ELF-1 (cell line): ENCODE measurements at regions not wholly inside any gene's neighbourhood (a gene's known extent, or its start where the extent isn't known, plus 50 kb on each side); places are given as distances from the start of the nearest gene placed in this dataset.

ENCODE experiments used
- DNase-seq: peaks from one replicate; pipeline ENCODE4 v3.0.0-alpha.2; 2016; ENCODE audit warnings: low read depth, low spot score

DNA sequence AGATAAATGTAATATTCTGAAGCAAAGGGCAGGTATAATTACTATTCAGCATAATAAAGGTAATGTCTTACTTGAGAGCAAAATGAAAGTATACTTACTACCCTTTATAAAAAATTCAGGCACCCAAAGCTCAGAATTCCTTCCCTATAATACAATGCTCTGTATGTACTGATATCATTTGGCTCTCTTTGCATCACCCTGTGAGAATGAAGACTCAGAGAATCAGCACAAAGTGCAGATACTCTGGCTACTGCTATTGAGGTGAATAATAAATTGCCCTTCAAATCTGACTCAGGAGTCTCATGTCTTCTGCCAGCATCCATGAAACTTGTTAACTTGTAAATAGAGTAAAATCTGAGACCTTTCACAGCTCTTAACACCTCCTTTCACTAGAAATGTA is 108.5 kb upstream of the KCTD3 start:
- DNase-seq, result no peak

DNA sequence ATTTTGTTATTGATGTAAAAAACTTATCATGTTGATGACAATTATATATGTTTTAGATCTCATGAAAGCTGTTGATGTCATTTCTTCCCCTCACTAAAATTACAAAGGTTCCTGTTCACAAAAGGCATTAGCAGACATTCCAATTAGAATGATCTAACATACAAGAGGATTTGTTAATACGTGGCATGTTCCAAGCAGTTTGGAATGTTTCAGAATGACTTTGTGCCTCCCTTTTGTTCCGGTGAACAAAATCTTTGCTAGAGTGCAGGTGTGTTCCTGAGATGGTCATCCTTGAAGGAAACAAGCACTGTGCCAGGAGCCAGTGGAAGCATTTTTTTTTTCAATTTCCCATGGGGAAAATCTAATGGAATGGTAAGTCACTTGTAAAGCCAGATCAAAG is 108.0 kb upstream of the KCTD3 start:
- no peak for DNase-seq

DNA sequence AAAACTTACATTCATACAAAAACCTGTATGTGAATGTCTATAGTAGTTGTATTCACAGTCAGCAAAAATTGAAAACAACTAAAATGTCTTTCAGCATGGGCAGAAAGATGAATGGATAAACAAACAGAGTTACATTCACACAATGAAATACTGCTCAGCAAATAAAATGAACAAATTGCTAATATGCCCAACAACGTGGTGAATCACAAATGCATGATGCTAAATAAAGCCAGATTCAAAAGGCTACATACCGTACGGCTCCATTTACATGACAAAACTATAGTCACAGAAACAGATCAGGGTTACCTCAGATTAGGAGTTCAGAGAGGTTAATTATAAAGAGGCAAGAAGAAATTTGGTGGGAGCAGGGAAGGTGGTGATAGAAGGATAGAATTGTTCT is 100.7 kb upstream of the KCTD3 start:
- no peak for DNase-seq

DNA sequence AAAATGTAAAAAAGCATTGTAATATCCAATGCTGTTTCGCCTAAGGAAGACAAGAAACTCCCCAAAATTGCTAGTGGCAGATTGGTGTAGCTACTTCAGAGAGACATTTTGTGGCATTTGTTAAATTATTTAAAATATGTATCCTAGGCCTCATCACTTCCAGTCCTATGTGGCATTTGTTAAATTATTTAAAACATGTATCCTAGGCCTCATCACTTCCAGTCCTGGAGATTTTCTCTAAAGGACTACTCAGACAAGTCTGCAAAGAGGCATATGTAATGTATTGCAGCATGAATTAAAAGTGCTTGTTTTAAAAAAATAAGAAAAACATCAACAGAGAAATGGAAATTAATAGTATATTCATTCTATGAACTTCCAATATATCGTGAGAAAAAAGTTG is 95.6 kb upstream of the KCTD3 start:
- no peak for DNase-seq

DNA sequence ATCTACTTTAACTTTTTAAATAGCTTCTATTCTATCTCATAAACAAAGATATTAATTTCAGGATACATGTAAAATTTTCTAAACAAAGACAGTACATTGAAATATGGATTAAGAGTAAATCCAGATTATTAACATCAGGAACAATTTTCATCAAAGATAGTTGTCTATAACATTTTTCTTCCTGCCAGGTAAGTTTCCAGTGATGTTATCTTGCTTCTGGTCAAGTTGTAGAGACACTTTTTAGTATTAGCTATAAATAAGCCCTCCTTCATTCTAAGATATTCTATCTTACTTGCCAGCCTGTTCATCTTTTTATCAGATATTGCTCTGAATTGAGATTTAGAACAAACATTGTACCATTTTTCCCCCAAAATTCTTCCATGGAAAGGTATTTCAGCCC is 94.4 kb upstream of the KCTD3 start:
- no peak for DNase-seq

DNA sequence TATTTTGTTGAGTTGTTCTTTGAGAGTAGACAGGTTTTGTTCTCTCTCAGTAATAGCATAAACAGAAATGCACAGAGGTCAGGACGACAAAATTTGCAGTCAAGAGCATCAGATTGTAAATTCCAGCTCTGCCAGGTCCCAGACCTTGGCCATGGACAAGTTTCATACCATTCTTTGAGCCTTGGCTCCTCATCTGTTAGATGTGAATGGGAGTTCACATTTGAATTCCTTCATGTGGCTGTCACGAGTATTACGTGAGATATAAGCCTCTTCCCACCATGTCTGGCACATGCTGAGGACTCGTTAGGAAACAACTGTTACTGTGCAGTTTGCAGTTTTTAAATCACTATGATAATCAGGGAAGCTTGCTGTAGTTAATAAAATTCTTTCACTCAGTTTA is 93.2 kb upstream of the KCTD3 start:
- DNase-seq, result no peak

DNA sequence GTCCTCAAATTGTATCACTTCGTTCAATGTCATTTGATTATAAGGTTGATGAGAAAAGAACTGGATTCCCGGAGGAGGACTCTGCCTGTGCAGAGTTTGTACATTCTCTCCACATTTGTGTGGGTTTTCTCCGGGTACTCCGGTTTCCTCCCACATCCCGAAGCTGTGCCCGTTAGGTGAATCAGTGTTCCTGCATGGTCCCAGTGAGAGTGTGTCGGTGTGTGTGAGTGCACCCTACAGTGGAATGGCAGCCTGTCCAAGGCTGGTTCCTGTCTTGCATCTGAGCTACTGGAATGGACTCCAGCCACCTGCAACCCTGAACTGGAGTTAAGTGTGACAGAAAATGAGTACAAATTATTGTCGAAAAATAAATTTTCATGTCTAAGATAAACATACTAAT is 92.2 kb upstream of the KCTD3 start:
- DNase-seq, result no peak

DNA sequence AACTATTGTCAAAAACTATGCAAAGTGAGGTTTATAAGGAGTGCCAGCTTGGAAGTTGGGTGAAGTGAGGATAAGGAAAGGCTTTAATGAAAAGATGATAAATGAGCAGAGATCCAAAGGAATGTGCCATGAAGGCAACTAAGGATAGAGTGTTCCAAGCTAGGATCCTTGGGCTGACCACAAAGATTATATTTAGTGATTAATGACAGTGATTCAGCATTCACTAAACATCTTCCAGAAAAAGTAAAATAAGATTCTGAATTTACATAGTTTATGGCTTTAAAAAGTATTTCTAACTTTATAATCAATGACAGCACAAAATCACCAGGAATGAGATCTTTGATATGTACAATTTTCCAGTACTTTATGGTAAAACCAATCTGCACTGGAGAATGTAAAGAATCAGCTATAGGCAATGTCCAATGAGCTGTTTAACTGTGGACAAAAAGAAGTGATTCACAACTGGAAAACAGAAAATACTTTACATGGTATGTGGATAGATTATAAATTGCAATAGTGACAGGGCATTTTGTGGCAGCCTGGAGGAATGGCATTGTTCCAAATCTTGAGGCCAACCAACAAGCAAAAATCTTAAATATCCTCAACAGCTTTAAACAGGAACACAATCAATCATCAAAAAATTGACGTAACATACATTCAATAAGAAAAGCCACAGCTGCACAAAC is 91.2 kb upstream of the KCTD3 start:
- no peak for DNase-seq

DNA sequence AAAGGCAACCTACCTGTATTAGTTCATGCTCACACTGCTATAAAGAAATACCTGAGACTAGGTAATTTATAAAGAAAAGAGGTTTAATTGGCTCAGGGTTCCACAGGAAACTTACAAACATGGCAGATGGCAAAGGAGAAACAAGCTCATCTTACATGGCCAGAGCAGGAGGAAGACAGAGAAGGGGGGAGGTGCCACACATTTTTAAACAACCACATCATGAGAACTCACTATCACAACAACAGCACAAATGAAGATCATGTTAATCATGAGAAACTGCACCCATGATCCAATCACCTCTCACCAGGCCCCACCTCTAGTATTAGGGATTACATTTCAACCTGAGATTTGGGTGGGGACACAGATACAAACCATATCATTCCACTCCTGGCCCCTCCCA is 90.6 kb upstream of the KCTD3 start:
- no peak for DNase-seq

DNA sequence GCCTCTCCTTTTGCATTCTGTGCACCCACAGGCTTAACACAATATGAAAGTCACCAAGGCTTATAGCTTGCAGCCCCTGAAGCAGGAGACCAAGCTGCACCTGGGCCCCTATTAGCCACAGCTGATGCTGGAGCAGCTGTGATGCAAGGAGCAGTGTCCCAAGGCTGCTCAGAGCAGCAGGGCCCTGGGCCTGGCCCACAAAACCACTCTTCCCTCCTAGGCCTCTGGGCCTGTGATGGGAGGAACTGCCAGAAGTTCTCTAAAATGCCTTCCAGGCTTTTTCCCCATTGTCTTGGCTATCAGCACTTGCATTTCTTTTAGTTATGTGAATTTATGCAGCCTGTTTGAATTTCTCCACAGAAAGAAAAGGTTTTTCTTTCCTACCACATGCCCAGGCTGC is 89.5 kb upstream of the KCTD3 start:
- DNase-seq, result no peak

DNA sequence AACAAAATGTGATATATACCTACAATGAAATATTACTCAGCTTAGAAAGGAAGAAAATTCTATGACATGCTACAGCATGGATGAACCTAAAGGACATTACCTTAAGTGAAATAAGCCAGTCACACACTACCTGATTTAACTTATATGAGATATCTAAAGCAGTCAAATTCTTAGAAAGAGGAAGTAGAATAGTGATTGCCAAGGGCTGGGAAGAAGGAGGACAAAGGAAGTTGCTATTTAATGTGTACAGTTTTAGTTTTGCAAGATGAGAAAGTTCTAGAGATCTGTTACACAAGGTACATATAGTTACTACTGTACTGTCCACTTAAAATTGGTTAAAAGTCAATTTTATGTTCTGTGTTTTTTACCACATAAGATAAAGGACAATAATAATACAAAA is 87.5 kb upstream of the KCTD3 start:
- DNase-seq, result no peak

DNA sequence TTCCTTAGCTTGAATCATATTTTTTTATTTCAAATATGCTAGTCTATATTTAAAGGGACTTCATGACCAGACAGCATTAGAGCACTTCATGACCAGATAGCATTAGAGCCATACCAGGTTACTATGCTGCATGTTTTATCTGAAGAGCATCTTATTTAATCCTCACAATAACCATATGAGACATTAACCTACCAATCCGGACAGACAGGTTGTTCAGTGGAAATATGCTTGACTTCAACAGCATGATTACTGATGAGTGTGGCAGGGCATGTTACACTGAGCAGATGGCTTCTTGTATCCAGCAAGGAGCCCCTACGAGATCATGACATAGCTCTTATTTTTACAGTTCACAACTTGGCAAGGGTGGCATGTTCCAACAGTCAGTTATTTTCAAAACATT is 85.0 kb upstream of the KCTD3 start:
- no peak for DNase-seq

DNA sequence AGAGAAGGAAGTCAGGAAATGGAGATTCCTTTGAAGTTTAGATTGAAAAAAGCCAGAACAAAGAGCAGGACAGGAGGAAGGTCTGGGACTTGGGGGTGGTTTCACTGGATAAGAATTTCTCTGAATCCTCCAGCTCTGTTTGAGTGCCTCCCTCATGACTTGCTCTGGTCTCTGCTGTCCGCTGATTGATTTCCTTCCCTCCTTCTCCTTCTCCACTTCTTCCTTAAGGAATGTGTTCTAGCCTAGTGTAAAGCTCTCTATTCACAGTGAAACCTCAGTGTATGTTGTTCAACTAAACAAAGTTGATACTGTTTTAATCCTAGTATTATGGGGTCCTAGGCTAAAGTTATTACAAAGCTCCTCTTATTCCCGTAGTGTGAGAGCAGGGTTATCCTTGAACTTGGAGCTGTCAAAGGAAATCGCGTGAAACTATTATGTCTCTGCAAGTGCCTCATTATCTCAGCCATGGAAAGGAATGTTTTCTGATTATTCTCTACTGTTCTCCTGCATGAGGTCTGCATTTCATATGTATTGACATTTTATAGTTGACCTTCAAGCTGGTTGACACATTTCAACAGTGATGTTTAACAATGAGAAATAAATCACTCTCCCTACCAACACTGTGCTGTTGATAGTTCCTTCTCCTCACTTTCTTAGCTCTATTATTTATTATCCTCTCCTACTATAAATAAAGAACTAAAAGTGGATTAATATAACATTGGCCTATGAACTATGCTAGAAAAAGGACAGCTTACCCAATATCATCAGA is 82.7 kb upstream of the KCTD3 start:
- peak; percentile 49 for DNase-seq

DNA sequence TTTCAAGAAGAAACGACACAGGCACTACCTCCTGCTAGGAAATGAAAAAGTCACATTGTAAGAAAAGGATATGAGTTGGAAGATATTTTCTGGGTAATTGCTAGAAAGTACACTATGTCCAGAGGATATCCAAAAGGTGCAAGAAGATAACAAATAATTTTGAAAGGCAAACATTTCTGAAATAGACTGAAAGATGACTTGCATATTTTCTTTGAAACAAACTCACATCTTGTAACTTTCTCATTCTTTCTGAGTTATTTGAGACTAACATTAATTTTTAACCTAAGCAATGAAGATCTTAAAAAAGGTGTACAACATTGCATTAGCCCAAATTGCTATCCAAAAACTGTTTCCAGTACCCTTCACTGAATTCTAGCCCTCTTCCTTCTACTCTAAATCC is 79.6 kb upstream of the KCTD3 start:
- DNase-seq, result no peak

DNA sequence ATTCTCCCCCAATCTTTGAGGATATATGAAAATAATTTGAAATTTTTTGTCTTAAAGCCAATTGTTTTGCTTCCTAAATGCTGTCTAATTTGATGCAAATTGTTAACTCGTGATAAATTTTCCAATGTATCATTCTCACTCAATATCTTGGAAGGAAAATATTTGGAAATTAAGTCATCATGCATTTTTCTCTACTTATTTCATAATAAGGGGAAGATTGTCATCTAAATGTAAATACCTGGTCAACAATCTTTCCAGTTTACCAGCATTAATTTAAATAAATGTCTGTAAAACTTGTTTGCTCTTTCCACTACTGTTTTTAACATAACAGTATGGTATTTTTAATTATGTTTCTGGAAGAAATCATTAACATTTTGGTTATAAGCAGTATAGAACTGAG is 78.3 kb upstream of the KCTD3 start:
- no peak for DNase-seq

DNA sequence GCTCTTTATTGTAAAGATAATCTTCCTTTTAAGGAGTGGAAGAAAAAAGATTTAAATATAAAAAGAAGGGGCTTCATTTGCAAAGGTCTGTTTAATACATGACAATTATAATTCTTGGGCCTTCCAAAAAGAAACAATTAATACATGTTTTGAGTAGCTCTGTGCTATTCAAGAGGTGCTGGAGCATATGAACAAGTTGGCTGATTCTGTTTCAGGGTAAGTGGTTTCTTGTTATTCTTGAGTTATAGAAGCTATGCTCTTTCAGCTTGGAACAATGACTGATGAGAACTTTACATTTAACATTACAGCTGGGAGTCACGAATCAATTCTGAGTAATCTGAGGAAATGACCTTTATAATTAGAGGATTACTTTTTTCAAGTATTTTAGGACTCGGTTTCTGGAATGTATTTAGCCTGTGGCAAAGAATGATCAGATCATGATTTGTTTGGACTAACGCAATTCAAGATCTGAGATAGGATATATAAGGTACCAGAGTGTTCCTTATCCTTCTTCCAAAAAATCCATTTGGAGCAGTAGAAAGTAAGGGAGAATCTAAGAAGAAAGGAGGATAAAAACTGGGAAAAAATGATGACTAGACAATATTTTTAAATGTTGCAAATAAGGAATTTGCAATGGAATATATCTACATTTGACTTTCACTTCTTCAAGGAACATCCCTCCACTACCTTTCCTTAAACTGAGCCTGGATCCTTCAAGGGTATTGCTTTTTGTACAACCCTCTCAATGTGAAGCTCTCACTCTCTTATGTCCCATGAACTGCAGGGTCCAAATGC is 77.1 kb upstream of the KCTD3 start:
- no peak for DNase-seq

DNA sequence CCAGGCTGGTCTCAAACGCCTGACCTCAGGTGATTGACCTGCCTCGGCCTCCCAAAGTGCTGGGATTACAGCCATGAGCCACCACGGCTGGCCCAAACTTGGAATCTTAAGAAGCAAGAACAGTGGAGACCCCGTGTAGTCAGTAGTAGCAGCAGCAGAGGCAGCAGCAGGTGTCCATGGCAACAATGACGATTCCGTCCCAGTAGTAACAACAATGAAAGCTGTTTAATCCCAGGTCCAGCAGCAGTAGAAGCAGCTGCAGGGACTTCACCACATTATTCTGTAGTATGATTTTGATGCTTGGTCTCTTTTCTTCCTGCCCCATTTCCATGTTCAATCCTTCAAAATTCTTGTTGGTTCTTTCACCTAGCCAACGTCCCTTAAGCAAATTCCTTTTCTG is 69.6 kb upstream of the KCTD3 start:
- DNase-seq, result no peak

DNA sequence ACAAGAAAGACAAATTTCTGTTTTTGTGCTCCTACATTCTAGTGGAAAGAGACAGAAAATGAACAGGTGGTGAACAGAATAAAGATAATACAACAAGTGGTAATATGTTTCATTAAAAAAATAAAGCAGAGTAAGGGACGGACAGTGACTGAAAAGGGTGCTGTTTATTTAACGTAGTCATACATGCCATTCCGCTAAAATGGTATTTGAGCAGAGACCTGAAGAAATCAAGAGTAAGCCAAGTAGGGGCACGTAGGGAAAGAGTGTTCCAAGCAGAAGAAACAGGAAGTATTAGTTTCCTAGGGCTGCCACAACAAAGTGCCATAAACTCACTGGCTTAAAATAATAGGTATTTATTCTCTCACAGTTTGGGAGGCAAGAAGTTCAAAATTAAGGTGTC is 65.6 kb upstream of the KCTD3 start:
- no peak for DNase-seq

DNA sequence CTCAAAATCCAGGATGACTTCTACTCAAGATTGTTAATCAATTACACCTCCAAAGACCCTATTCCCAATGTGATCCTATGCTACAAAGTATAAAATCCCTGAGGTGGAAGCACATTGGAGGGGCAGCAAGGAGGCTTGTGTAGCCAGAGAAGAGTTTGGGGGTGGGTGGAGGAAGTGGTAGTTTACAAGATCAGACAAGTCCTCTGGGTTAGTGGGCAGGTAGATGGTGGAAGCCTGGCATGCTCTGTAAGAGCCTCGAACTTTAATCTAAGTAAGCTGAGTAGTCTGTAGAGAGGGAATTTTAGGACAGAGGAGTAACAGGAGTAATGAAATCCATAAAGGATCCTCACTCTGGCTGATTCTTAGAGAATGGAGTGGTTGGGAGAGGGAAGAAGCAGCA is 65.0 kb upstream of the KCTD3 start:
- no peak for DNase-seq

DNA sequence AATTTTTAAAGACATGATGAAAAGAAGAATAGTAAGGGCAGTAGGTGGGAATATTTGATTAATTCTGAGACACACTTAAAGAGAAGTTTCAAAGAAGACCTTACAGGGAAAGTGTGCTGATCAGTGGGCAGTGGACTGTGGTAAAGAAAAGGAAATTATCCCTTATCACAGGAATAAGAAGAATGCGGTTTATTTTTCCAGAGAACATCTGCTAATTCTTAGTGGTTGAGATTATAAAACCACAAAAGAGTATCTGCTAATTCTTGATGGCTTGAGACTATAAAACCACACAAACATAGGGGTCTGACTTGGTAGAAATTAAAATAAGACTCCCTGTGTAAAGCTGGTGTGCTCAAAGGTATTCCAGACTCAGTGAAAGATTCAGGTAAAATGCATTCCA is 60.0 kb upstream of the KCTD3 start:
- no peak for DNase-seq

DNA sequence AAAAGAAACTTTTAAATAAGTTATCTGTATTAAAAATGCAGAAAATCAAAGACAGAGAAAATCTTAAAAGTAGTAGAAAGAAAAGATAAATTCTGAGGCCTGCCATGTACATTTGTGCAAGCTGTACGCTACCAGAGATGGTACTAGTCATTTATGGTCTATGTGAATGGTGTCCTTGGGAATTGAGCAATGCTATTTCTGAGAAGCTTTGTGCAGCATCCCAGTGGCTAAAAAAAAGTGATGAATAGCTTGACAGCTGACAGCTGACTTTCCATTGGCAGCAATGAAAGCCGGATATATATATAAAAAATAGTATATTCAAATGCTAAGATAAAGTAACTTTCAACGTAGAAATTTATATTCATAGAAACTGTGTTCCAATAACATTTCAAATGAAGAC is 58.8 kb upstream of the KCTD3 start:
- no peak for DNase-seq
